ENCODE measurements at regions not wholly inside any gene's neighbourhood (a gene's known extent, or its start where the extent isn't known, plus 50 kb on each side); places are given as distances from the start of the nearest gene placed in this dataset.

- H3K36me3 ChIP-seq (ENCODE audit: control insufficient read depth in 4 of 4, insufficient read depth in 3 of 4, low read depth in 1 of 4, low read length in 3 of 4) = no peaks in the 10 kb centered on the region
- WGBS = 50% methylated on average over 15 of the region's 15 CpGs
- H3K27ac ChIP-seq (ENCODE audit: low read depth in 1 of 2, low read length in 2 of 2) = no peak overlapping the region
- peak; percentile 33 for DNase-seq (ENCODE audit: low spot score)
- no peak overlapping the region for H3K9ac ChIP-seq (ENCODE audit: low read depth in 1 of 2, low read length in 2 of 2)
- peaks cover 0 to 5% (median 3%) of the 10 kb centered on the region in 4 donors for H3K9me3 ChIP-seq (ENCODE audit: control insufficient read depth in 4 of 4, low read length in 3 of 4)
- TF ChIP-seq REST (IDR thresholded peaks at IDR 0.05) (no peak), ZBTB33 (IDR thresholded peaks at IDR 0.05) (no peak), NR2F2 (IDR thresholded peaks at IDR 0.05) (no peak), ATF3 (IDR thresholded peaks at IDR 0.05) (no peak), RXRA (IDR thresholded peaks at IDR 0.05) (no peak), FOXA2 (IDR thresholded peaks at IDR 0.05) (no peak), TAF1 (conservative IDR thresholded peaks at IDR 0.05) (no peak), CTCF (IDR thresholded peaks at IDR 0.05; ENCODE audit: low read depth, low read length, missing input control) (no peak)
- H3K4me1 ChIP-seq (ENCODE audit: control insufficient read depth in 4 of 4, insufficient read depth in 4 of 4, low read length in 3 of 4) = peaks cover 0 to 11% (median 6%) of the 10 kb centered on the region in 4 donors
- no peak overlapping the region for H3K4me3 ChIP-seq (ENCODE audit: low read depth in 1 of 3, low read length in 3 of 3)
- no peaks in the 10 kb centered on the region for H3K27me3 ChIP-seq (ENCODE audit: control insufficient read depth in 4 of 4, insufficient read depth in 4 of 4, low read length in 3 of 4)
Measured at GRCh38 chr1:29991025-29991424, 732.4 kb downstream of the MATN1 start.

- WGBS = 83% methylated on average over 8 of the region's 8 CpGs
- no peaks in the 10 kb centered on the region for H3K36me3 ChIP-seq (ENCODE audit: control insufficient read depth in 4 of 4, insufficient read depth in 3 of 4, low read depth in 1 of 4, low read length in 3 of 4)
- no peak overlapping the region for H3K4me3 ChIP-seq (ENCODE audit: low read depth in 1 of 3, low read length in 3 of 3)
- H3K27me3 ChIP-seq (ENCODE audit: control insufficient read depth in 4 of 4, insufficient read depth in 4 of 4, low read length in 3 of 4) = no peaks in the 10 kb centered on the region
- peaks cover 0 to 5% (median 3%) of the 10 kb centered on the region in 4 donors for H3K9me3 ChIP-seq (ENCODE audit: control insufficient read depth in 4 of 4, low read length in 3 of 4)
- H3K27ac ChIP-seq (ENCODE audit: low read depth in 1 of 2, low read length in 2 of 2) = no peak overlapping the region
- TF ChIP-seq HNF4G (IDR thresholded peaks at IDR 0.05) = no peak
- no peak for TF ChIP-seq TAF1 (conservative IDR thresholded peaks at IDR 0.05)
- no peak for TF ChIP-seq EGR1 (IDR thresholded peaks at IDR 0.05; ENCODE audit: low read depth in 2 of 2)
- no peak for TF ChIP-seq NR2F2 (IDR thresholded peaks at IDR 0.05)
- no peak for TF ChIP-seq FOXA2 (IDR thresholded peaks at IDR 0.05)
- no peak for TF ChIP-seq SP1 (IDR thresholded peaks at IDR 0.05)
- no peak for TF ChIP-seq MAX (IDR thresholded peaks at IDR 0.05)
- no peak for TF ChIP-seq ATF3 (IDR thresholded peaks at IDR 0.05)
- TF ChIP-seq CTCF (IDR thresholded peaks at IDR 0.05; ENCODE audit: low read depth, low read length, missing input control) = no peak
- TF ChIP-seq FOXA1 (IDR thresholded peaks at IDR 0.05) = no peak
- TF ChIP-seq JUND (IDR thresholded peaks at IDR 0.05) = no peak
- no peak for TF ChIP-seq YY1 (IDR thresholded peaks at IDR 0.05)
- no peak for TF ChIP-seq RXRA (IDR thresholded peaks at IDR 0.05)
- TF ChIP-seq RAD21 (IDR thresholded peaks at IDR 0.05) = no peak
- no peak for TF ChIP-seq ZBTB33 (IDR thresholded peaks at IDR 0.05)
- peaks cover 0 to 14% (median 10%) of the 10 kb centered on the region in 4 donors for H3K4me1 ChIP-seq (ENCODE audit: control insufficient read depth in 4 of 4, insufficient read depth in 4 of 4, low read length in 3 of 4)
- no peak overlapping the region for H3K9ac ChIP-seq (ENCODE audit: low read depth in 1 of 2, low read length in 2 of 2)
- peak; percentile 16 for DNase-seq (ENCODE audit: low spot score)
Measured at GRCh38 chr1:29990304-29990703, 733.1 kb downstream of the MATN1 start.
